Endothelial cell of umbilical vein (primary cell): ENCODE measurements at regions not wholly inside any gene's neighbourhood (a gene's known extent, or its start where the extent isn't known, plus 50 kb on each side); places are given as distances from the start of the nearest gene placed in this dataset.
"Not testable (repeated sequence)": the region's sequence is repeated elsewhere in the genome, so short reads cannot be mapped to it uniquely, and the experiment has no call there.

ENCODE experiments used
- BruUV-seq: library from RNA; stranded (reverse); fragments of 400-500 nt; replicated peaks from 2 replicates; lab custom pipeline; 2021; lab: Mats Ljungman, UMichigan
- CTCF ChIA-PET: fragments of 300-600, 350-600 bp; sonication (Branson Sonifier 250); formaldehyde crosslinking; loops from one replicate; lab custom pipeline; 2021; ENCODE audit warnings: antibody characterized with exemption, inconsistent platforms; lab: Charles Lee
- POLR2A ChIA-PET: fragments of 300-600, 350-600 bp; sonication (Branson Sonifier 250); formaldehyde crosslinking; loops from one replicate; lab custom pipeline; 2021; ENCODE audit warnings: antibody characterized with exemption, inconsistent platforms; lab: Charles Lee
- DNase-seq: peaks from one replicate; pipeline ENCODE4 v3.0.0-alpha.2; 2011; ENCODE audit warnings: low read depth, low spot score
- FAIRE-seq: peaks from 2 replicates; lab custom pipeline; 2011; peaks lifted over from hg19 to GRCh38; lab: Jason Lieb, UNC
- H2AFZ ChIP-seq: 2 replicates; pipeline ENCODE4 v1.6.0; 2012; ENCODE audit warnings: low read depth, low read length, control low read depth, inconsistent platforms
- H3K27ac ChIP-seq: 2 replicates; pipeline ENCODE4 v1.5.1; 2011; ENCODE audit warnings: low read depth, mild to moderate bottlenecking, control low read depth, low read length, moderate library complexity; ENCODE audit not compliant: insufficient read depth
- H3K27me3 ChIP-seq, 2 experiments: 2 replicates each; pipeline versions ENCODE4 v1.6.0 to v1.6.1; 2011; ENCODE audit warnings: low read length in 2 of 2, mixed read lengths in 1 of 2; ENCODE audit not compliant: control insufficient read depth in 2 of 2, insufficient read depth in 2 of 2
- H3K36me3 ChIP-seq, 2 experiments: 2 replicates in 1 of 2; 3 replicates in 1 of 2; pipeline ENCODE4 v1.5.1; 2011; ENCODE audit warnings: low read length in 2 of 2, mild to moderate bottlenecking in 1 of 2, moderate library complexity in 1 of 2; ENCODE audit not compliant: control insufficient read depth in 2 of 2, insufficient read depth in 2 of 2; ENCODE audit errors: extremely low read depth in 1 of 2
- H3K4me1 ChIP-seq: 3 replicates; pipeline ENCODE4 v1.5.1; 2011; ENCODE audit warnings: mild to moderate bottlenecking, low read length; ENCODE audit not compliant: control insufficient read depth, insufficient read depth; ENCODE audit errors: extremely low read depth
- H3K4me2 ChIP-seq: 2 replicates; pipeline ENCODE4 v1.6.1; 2011; ENCODE audit warnings: low read length, control low read depth, mixed read lengths; ENCODE audit not compliant: insufficient read depth
- H3K4me3 ChIP-seq, 3 experiments: fragments of 200-600 bp in 1 of 3; sonication (generic), shearing (Covaris generic) in 1 of 3; replicated peaks in 1 of 3; 2 replicates each; pipeline ENCODE4 v1.5.1; 2011 to 2016; ENCODE audit warnings: control low read depth in 3 of 3, low read length in 3 of 3, mild to moderate bottlenecking in 2 of 3, inconsistent platforms in 1 of 3, low read depth in 1 of 3, moderate library complexity in 1 of 3; ENCODE audit not compliant: insufficient read depth in 1 of 3
- H3K79me2 ChIP-seq: 2 replicates; pipeline ENCODE4 v1.6.0; 2012; ENCODE audit warnings: low read length, inconsistent platforms; ENCODE audit not compliant: control insufficient read depth, insufficient read depth
- H3K9ac ChIP-seq: replicated peaks from 2 replicates; pipeline ENCODE3; 2011; ENCODE audit warnings: low read length, control low read depth; ENCODE audit not compliant: insufficient read depth; ENCODE audit errors: extremely low read depth
- H3K9me1 ChIP-seq: replicated peaks from 3 replicates; pipeline ENCODE4 v1.6.0; 2011; ENCODE audit warnings: mild to moderate bottlenecking, low read length; ENCODE audit not compliant: control insufficient read depth, insufficient read depth; ENCODE audit errors: extremely low read depth
- H3K9me3 ChIP-seq: replicated peaks from 2 replicates; pipeline ENCODE4 v1.5.1; 2012; ENCODE audit warnings: low read length, inconsistent platforms; ENCODE audit not compliant: control insufficient read depth, insufficient read depth
- H4K20me1 ChIP-seq: replicated peaks from 2 replicates; pipeline ENCODE3; 2011; ENCODE audit warnings: mild to moderate bottlenecking, low read length; ENCODE audit not compliant: control insufficient read depth, insufficient read depth; ENCODE audit errors: extremely low read depth
- JUN ChIP-seq: IDR thresholded peaks from 2 replicates; pipeline ENCODE4 v1.6.1; 2011; ENCODE audit warnings: borderline replicate concordance, low read depth; ENCODE audit not compliant: insufficient read length, insufficient read depth
- POLR2A ChIP-seq: IDR thresholded peaks from 2 replicates; pipeline ENCODE4 v1.6.1; 2012; ENCODE audit warnings: low read depth, mild to moderate bottlenecking, control low read depth, low read length
- dilution Hi-C: fragments of 300-500 bp; cut with MboI; formaldehyde crosslinking; loops from one replicate; pipeline ENCODE4 v1.15.0; 2019; ENCODE audit warnings: low sequenced_read_pairs; ENCODE audit not compliant: extremely low pct_ligation_motif_present
- intact Hi-C: fragments of 100-400 bp; cut with micrococcal nuclease; formaldehyde crosslinking; loops from one replicate; pipeline ENCODE4 v1.10.0; 2022

GRCh38 chr1:182247813-182248212, 143.8 kb downstream of the GLUL start:
- H3K79me2 ChIP-seq, H4K20me1 ChIP-seq, H3K27ac ChIP-seq, H3K4me2 ChIP-seq, CTCF ChIA-PET, dilution Hi-C loops, H3K27me3 ChIP-seq, POLR2A ChIA-PET, H3K4me3 ChIP-seq, H3K9me3 ChIP-seq, BruUV-seq, H3K9ac ChIP-seq, H3K9me1 ChIP-seq, H2AFZ ChIP-seq, DNase-seq, intact Hi-C loops, H3K36me3 ChIP-seq, FAIRE-seq, H3K4me1 ChIP-seq: not testable (repeated sequence)

DNA sequence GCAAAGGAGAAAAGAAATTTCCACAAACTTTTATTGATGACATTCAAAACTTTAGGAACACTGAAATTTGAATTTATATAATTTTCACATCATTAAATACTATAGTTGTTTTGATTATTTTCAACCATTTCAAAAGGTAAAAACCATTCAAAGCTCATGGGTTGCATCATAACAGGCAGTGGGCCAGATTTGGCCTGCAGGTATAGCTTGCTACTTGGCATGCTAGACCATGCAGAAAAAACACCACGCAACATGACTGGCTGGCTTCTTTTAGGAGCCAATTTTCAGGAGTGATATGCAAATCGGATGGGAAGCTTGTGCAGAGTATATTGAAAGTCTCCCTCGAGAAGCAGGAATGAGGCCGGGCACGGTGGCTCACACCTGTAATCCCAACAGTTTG, 144.8 kb downstream of the GLUL start:
- dilution Hi-C loops: no loop called here
- Histone ChIP-seq H3K4me1 (no peaks in the 10 kb centered on the region), H3K9ac (no peak overlapping the region), H3K27me3 (no peaks in the 10 kb centered on the region), H3K27ac (no peak overlapping the region), H3K9me1 (no peaks in the 10 kb centered on the region), H3K79me2 (no peaks in the 10 kb centered on the region), H4K20me1 (no peaks in the 10 kb centered on the region), H3K9me3 (no peaks in the 10 kb centered on the region), H3K4me3 (no peak overlapping the region), H3K36me3 (no peaks in the 10 kb centered on the region), H3K4me2 (no peak overlapping the region), H2AFZ (no peak overlapping the region)
- no TSS peak for BruUV-seq
- DNase-seq (no peak), FAIRE-seq (no peak)
- intact Hi-C loops: no loop called here
- no peak for TF ChIP-seq JUN
- TF ChIP-seq POLR2A: no peak
- CTCF ChIA-PET: interaction anchor here (0.8 kb wide), 1 partner anchor 166 kb away, joined by 4 read pairs; no protein-coding TSS in a partner anchor
- POLR2A ChIA-PET: no interaction called here
